ENCODE measurements at regions not wholly inside any gene's neighbourhood (a gene's known extent, or its start where the extent isn't known, plus 50 kb on each side); places are given as distances from the start of the nearest gene placed in this dataset.

DNA sequence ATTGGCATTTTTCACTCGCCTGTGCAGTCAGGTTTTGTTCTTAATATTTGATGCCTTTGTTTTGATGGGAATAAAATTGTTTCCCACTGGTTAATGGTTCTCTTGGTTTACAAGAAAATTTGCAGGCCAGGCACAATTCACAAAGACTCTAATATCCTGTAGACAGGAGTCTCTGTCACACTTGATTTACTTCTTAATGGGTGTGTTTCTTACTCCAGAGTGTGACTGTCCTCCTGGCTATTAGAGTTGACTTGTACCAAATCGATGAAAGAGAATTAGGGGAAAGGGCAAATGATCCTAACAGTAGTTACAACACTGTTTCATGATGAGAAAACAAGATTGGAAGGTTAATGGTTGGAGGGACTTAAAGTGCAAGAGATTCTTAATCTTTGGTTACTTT, 142.8 kb upstream of the SV2C start:
- TF ChIP-seq, protein P1, sequence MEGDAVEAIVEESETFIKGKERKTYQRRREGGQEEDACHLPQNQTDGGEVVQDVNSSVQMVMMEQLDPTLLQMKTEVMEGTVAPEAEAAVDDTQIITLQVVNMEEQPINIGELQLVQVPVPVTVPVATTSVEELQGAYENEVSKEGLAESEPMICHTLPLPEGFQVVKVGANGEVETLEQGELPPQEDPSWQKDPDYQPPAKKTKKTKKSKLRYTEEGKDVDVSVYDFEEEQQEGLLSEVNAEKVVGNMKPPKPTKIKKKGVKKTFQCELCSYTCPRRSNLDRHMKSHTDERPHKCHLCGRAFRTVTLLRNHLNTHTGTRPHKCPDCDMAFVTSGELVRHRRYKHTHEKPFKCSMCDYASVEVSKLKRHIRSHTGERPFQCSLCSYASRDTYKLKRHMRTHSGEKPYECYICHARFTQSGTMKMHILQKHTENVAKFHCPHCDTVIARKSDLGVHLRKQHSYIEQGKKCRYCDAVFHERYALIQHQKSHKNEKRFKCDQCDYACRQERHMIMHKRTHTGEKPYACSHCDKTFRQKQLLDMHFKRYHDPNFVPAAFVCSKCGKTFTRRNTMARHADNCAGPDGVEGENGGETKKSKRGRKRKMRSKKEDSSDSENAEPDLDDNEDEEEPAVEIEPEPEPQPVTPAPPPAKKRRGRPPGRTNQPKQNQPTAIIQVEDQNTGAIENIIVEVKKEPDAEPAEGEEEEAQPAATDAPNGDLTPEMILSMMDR (IDR thresholded peaks at IDR 0.05) = no peak
- TF ChIP-seq POLR2A (IDR thresholded peaks at IDR 0.05) = no peak
- Histone ChIP-seq H3K9me3 (replicated peaks in 1 of 3) (no peaks in the 10 kb centered on the region), H3K27ac (no peak overlapping the region), H3K27me3 (no peaks in the 10 kb centered on the region), H3K4me3 (no peak overlapping the region), H3K4me1 (replicated peaks in 1 of 2) (no peaks in the 10 kb centered on the region), H3K36me3 (replicated peaks in 1 of 2) (no peaks in the 10 kb centered on the region)
- DNase-seq = no peak
- intact Hi-C loops (cut with DNase I) = no loop called here
- WGBS, 4 donors = 64 to 81% (median 73%) methylated on average over 2 of the region's 2 CpGs

DNA sequence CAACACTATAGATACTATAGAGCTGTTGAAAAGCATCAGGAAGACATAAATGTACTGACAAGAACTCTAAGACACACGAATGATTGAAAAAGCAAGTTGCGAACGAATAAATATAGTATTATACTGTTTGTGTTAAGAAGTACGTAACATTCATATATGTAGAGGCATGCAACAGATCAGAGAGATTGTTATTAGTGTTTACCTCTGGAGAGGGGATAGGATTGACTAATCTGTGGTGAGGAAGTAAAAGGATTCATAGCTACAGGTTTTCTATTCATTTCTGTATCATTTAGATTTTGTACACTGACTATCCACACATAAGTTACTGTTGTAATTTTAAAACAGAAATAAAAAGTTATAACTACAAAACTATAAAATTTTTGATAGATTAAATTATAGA, 147.6 kb upstream of the SV2C start:
- Histone ChIP-seq H3K36me3 (replicated peaks in 1 of 2) (no peaks in the 10 kb centered on the region), H3K9me3 (replicated peaks in 1 of 3) (no peaks in the 10 kb centered on the region), H3K4me1 (replicated peaks in 1 of 2) (no peaks in the 10 kb centered on the region), H3K27ac (no peak overlapping the region), H3K27me3 (peaks cover 4% of the 10 kb centered on the region), H3K4me3 (no peak overlapping the region)
- intact Hi-C loops (cut with DNase I) = no loop called here
- 56 to 90% (median 68%) methylated on average over 4 of the region's 4 CpGs for WGBS, 4 donors
- TF ChIP-seq POLR2A (IDR thresholded peaks at IDR 0.05) = no peak
- TF ChIP-seq, protein P1 (IDR thresholded peaks at IDR 0.05) = no peak
- no peak for DNase-seq

DNA sequence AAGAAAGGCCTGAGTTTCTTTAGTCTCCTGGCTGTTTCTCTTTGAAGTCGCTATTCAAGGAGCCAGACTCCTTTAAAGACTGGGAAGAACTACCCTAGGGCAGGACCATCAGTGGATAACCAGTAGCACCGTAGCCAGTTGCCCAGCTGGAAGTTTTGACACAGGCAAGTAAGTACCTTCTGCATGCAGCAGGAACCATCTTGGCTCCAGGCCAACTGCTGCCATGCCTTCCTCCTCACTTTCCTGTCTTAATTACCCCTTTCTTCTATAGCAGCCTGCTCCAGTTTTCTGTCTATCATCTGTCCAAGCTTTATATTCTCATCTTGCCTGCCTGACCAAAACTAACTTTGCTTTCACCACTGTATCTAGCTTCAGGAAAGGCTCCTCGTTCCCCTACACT, 149.7 kb upstream of the SV2C start:
- no peak for DNase-seq
- intact Hi-C loops (cut with DNase I) = no loop called here

DNA sequence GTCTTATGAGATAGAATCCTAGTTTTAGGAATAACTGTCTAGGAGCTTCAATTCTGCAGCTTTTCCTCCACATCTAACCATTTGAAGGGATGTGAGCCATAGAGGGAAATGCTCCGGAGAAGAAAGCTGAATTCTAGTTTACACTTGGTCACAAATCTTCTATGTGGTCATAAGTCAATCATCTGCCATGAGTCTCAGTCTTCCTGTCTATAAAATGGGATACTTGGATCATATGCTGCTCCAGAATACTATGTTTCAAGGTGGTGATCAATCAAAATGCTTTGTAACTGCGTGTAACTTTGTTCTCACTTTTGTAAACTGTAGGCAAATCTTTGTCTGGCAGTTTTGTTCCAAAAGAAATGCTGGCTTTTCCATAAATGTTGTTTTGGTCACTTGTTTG, 152.0 kb upstream of the SV2C start:
- intact Hi-C loops (cut with DNase I) = no loop called here
- 62 to 82% (median 69%) methylated on average over 2 of the region's 2 CpGs for WGBS, 4 donors
- TF ChIP-seq, protein P1 (IDR thresholded peaks at IDR 0.05) = no peak
- no peak for TF ChIP-seq POLR2A (IDR thresholded peaks at IDR 0.05)
- Histone ChIP-seq H3K36me3 (replicated peaks in 1 of 2) (no peaks in the 10 kb centered on the region), H3K27ac (no peak overlapping the region), H3K9me3 (replicated peaks in 1 of 3) (no peaks in the 10 kb centered on the region), H3K27me3 (peaks cover 4% of the 10 kb centered on the region), H3K4me1 (replicated peaks in 1 of 2) (no peaks in the 10 kb centered on the region), H3K4me3 (no peak overlapping the region)
- no peak for DNase-seq

More for the DNA sequence above, 149.7 kb upstream of the SV2C start:
- no peak overlapping the region for H3K27ac ChIP-seq
- no peak overlapping the region for H3K4me3 ChIP-seq
- TF ChIP-seq, protein P1 (IDR thresholded peaks at IDR 0.05) = no peak
- no peak for TF ChIP-seq POLR2A (IDR thresholded peaks at IDR 0.05)
- no peaks in the 10 kb centered on the region for H3K4me1 ChIP-seq (replicated peaks in 1 of 2)
- no peaks in the 10 kb centered on the region for H3K36me3 ChIP-seq (replicated peaks in 1 of 2)
- H3K9me3 ChIP-seq (replicated peaks in 1 of 3) = no peaks in the 10 kb centered on the region
- peaks cover 4% of the 10 kb centered on the region for H3K27me3 ChIP-seq
- 47 to 63% (median 54%) methylated on average over 3 of the region's 3 CpGs for WGBS, 4 donors
